T-cell (primary cell): ENCODE measurements at regions not wholly inside any gene's neighbourhood (a gene's known extent, or its start where the extent isn't known, plus 50 kb on each side); places are given as distances from the start of the nearest gene placed in this dataset.
"Not testable (repeated sequence)": the region's sequence is repeated elsewhere in the genome, so short reads cannot be mapped to it uniquely, and the experiment has no call there.

Experiments used
- ATAC-seq, 4 experiments: fragments of 200-7000 bp in 3 of 4; fragments of 150-1000 bp in 1 of 4; cut with Tn5 transposase; replicated peaks in 1 of 4; 1 replicate in 3 of 4; 2 replicates in 1 of 4; pipeline ENCODE4 v1.10.0; 2021; ENCODE audit warnings: moderate library complexity in 3 of 4, mild to moderate bottlenecking in 2 of 4, moderate number of reproducible peaks in 1 of 4
- CTCF ChIA-PET, 2 donors: fragments of 300-600 bp; sonication (Branson Sonifier 250); formaldehyde crosslinking; loops; one replicate each; lab custom pipeline; 2022; ENCODE audit warnings: antibody characterized with exemption in 2 of 2; lab: Charles Lee
- POLR2A ChIA-PET, 2 donors: fragments of 300-600 bp; sonication (Branson Sonifier 250); formaldehyde crosslinking; loops; one replicate each; lab custom pipeline; 2022; ENCODE audit warnings: antibody characterized with exemption in 2 of 2; lab: Charles Lee
- DNase-seq, 35 experiments: peaks; one replicate each; pipeline versions ENCODE4 v3.0.0 to v3.0.0-alpha.2; 2013 to 2023
- H3K27ac ChIP-seq: one replicate; pipeline ENCODE4 v1.5.1; 2013; ENCODE audit warnings: low read length
- H3K27me3 ChIP-seq, 2 experiments: replicated peaks in 1 of 2; 1 replicate in 1 of 2; 2 replicates in 1 of 2; pipeline versions ENCODE4 v1.6.1 to v1.7.0; 2013; ENCODE audit warnings: low read length in 1 of 2, mixed read lengths in 1 of 2; ENCODE audit not compliant: control insufficient read depth in 2 of 2, insufficient read depth in 2 of 2; ENCODE audit errors: extremely low read depth in 1 of 2
- H3K36me3 ChIP-seq, 2 donors: 1 replicate in 1 of 2; 2 replicates in 1 of 2; pipeline versions ENCODE4 v1.6.1 to v1.7.0; 2013; ENCODE audit warnings: low read length in 1 of 2; ENCODE audit not compliant: control insufficient read depth in 2 of 2, insufficient read depth in 1 of 2; ENCODE audit errors: extremely low read depth in 1 of 2
- H3K4me1 ChIP-seq, 2 experiments: 1 replicate in 1 of 2; 2 replicates in 1 of 2; pipeline versions ENCODE4 v1.6.1 to v1.7.0; 2013; ENCODE audit warnings: low read length in 2 of 2, mixed read lengths in 1 of 2; ENCODE audit not compliant: insufficient read depth in 2 of 2, control insufficient read depth in 1 of 2; ENCODE audit errors: extremely low read depth in 1 of 2
- H3K4me3 ChIP-seq, 2 donors: 1 replicate in 1 of 2; 2 replicates in 1 of 2; pipeline versions ENCODE4 v1.5.1 to v1.7.0; 2013; ENCODE audit warnings: mild to moderate bottlenecking in 2 of 2, low read length in 1 of 2, moderate library complexity in 1 of 2; ENCODE audit not compliant: control insufficient read depth in 1 of 2; ENCODE audit errors: extremely low read depth in 1 of 2
- H3K9me3 ChIP-seq: 2 replicates; pipeline ENCODE4 v1.7.0; 2013
- H3K27ac Mint-ChIP-seq, 2 donors: one replicate each; pipeline ENCODE4 v1.8.0; 2020 to 2021; ENCODE audit warnings: mild to moderate bottlenecking in 2 of 2, mixed read lengths in 2 of 2
- H3K27me3 Mint-ChIP-seq, 2 donors: one replicate each; pipeline ENCODE4 v1.8.0; 2021 to 2022; ENCODE audit warnings: mixed read lengths in 2 of 2
- H3K36me3 Mint-ChIP-seq: one replicate; pipeline ENCODE4 v1.8.0; 2021; ENCODE audit warnings: mixed read lengths
- H3K4me1 Mint-ChIP-seq, 3 donors: one replicate each; pipeline ENCODE4 v1.8.0; 2020 to 2022; ENCODE audit warnings: mixed read lengths in 3 of 3, mild to moderate bottlenecking in 1 of 3
- H3K4me3 Mint-ChIP-seq, 3 donors: one replicate each; pipeline ENCODE4 v1.8.0; 2020 to 2022; ENCODE audit warnings: mild to moderate bottlenecking in 3 of 3, mixed read lengths in 3 of 3, moderate library complexity in 3 of 3
- H3K9me3 Mint-ChIP-seq, 3 donors: one replicate each; pipeline ENCODE4 v1.8.0; 2020 to 2022; ENCODE audit warnings: mixed read lengths in 3 of 3
- WGBS: methylation state at CpG from one replicate; pipeline ENCODE4 v1.1.5; 2013; ENCODE audit warnings: missing lambda C conversion rate; ENCODE audit not compliant: insufficient coverage; 5-methylcytosine and 5-hydroxymethylcytosine counted together

- Histone ChIP-seq H3K27ac (no peak overlapping the region), H3K4me1 (no peaks in the 10 kb centered on the region), H3K36me3 (no peaks in the 10 kb centered on the region), H3K4me3 (no peak overlapping the region), H3K27me3 (no peaks in the 10 kb centered on the region), H3K9me3 (no peaks in the 10 kb centered on the region)
- WGBS, result no CpG with 5 or more reads among the region's 2 CpGs
- Mint-ChIP-seq H3K4me1 (no peaks in the 10 kb centered on the region), H3K4me3 (no peak overlapping the region), H3K9me3 (peaks cover 0 to 6% (median 3%) of the 10 kb centered on the region in 3 donors), H3K36me3 (no peaks in the 10 kb centered on the region), H3K27me3 (peaks cover 0 to 4% of the 10 kb centered on the region in 2 donors), H3K27ac (no peak overlapping the region)
- no peak for DNase-seq
- ChIA-PET POLR2A (no interaction called here), CTCF (no interaction called here)
- no peak for ATAC-seq
Measured at GRCh38 chr12:67096533-67097318, 172.4 kb upstream of the CAND1 start.

- POLR2A ChIA-PET, result no interaction called here
- Histone ChIP-seq H3K9me3 (no peaks in the 10 kb centered on the region), H3K4me1 (no peaks in the 10 kb centered on the region), H3K27ac (no peak overlapping the region), H3K27me3 (no peaks in the 10 kb centered on the region), H3K36me3 (no peaks in the 10 kb centered on the region), H3K4me3 (no peak overlapping the region)
- Mint-ChIP-seq H3K27me3 (no peaks in the 10 kb centered on the region), H3K4me3 (no peak overlapping the region), H3K4me1 (no peaks in the 10 kb centered on the region), H3K36me3 (no peaks in the 10 kb centered on the region), H3K27ac (no peak overlapping the region), H3K9me3 (peaks cover 0 to 9% (median 0%) of the 10 kb centered on the region in 3 donors)
- ATAC-seq, result no peak
- 58% methylated on average over 2 of the region's 3 CpGs for WGBS
- CTCF ChIA-PET, result no interaction called here
- no peak for DNase-seq
Measured at GRCh38 chr12:67099858-67100257, 169.3 kb upstream of the CAND1 start.

GRCh38 chr12:67103521-67103920 lies 165.6 kb upstream of the CAND1 start:
- H3K4me1 ChIP-seq, result no peaks in the 10 kb centered on the region
- H3K27me3 ChIP-seq, result peaks cover 0 to 5% of the 10 kb centered on the region in 2 experiments
- Mint-ChIP-seq H3K27ac (no peak overlapping the region), H3K9me3 (peaks cover 17 to 35% (median 20%) of the 10 kb centered on the region in 3 donors), H3K4me3 (no peak overlapping the region), H3K27me3 (peaks cover 3 to 10% of the 10 kb centered on the region in 2 donors), H3K4me1 (no peaks in the 10 kb centered on the region), H3K36me3 (no peaks in the 10 kb centered on the region)
- DNase-seq, result no peak
- CTCF ChIA-PET, result no interaction called here
- POLR2A ChIA-PET, result no interaction called here
- H3K4me3 ChIP-seq, result no peak overlapping the region
- no peak overlapping the region for H3K27ac ChIP-seq
- no peaks in the 10 kb centered on the region for H3K36me3 ChIP-seq
- 100% methylated on average over 1 of the region's 1 CpG for WGBS
- no peaks in the 10 kb centered on the region for H3K9me3 ChIP-seq
- no peak for ATAC-seq

GRCh38 chr12:67107235-67107634 lies 161.9 kb upstream of the CAND1 start:
- DNase-seq (no peak), ATAC-seq (no peak)
- ChIA-PET CTCF (no interaction called here), POLR2A (no interaction called here)
- H3K36me3 ChIP-seq, result no peaks in the 10 kb centered on the region
- Mint-ChIP-seq H3K9me3 (peaks cover 17 to 33% (median 20%) of the 10 kb centered on the region in 3 donors), H3K36me3 (no peaks in the 10 kb centered on the region), H3K27me3 (peaks cover 6 to 20% of the 10 kb centered on the region in 2 donors), H3K4me1 (no peaks in the 10 kb centered on the region), H3K4me3 (no peak overlapping the region), H3K27ac (no peak overlapping the region)
- no peaks in the 10 kb centered on the region for H3K4me1 ChIP-seq
- H3K9me3 ChIP-seq, result no peaks in the 10 kb centered on the region
- WGBS, result 83% methylated on average over 1 of the region's 1 CpG
- no peak overlapping the region for H3K4me3 ChIP-seq
- no peak overlapping the region for H3K27ac ChIP-seq
- H3K27me3 ChIP-seq, result peaks cover 0 to 5% of the 10 kb centered on the region in 2 experiments

GRCh38 chr12:67107751-67108269 lies 161.3 kb upstream of the CAND1 start:
- Histone ChIP-seq H3K27ac (no peak overlapping the region), H3K27me3 (peaks cover 0 to 5% of the 10 kb centered on the region in 2 experiments), H3K9me3 (no peaks in the 10 kb centered on the region), H3K36me3 (no peaks in the 10 kb centered on the region), H3K4me3 (no peak overlapping the region), H3K4me1 (no peaks in the 10 kb centered on the region)
- ATAC-seq, result no peak
- POLR2A ChIA-PET, result no interaction called here
- Mint-ChIP-seq H3K27me3 (peaks cover 6 to 20% of the 10 kb centered on the region in 2 donors), H3K4me1 (no peaks in the 10 kb centered on the region), H3K36me3 (no peaks in the 10 kb centered on the region), H3K27ac (no peak overlapping the region), H3K9me3 (peaks cover 17 to 30% (median 20%) of the 10 kb centered on the region in 3 donors), H3K4me3 (no peak overlapping the region)
- no peak for DNase-seq
- no CpG with 5 or more reads among the region's 1 CpG for WGBS
- CTCF ChIA-PET, result no interaction called here

- ChIA-PET POLR2A (interaction anchor here in 1 of 2 donors (0.7 kb wide), 1 partner anchor 70 kb away, joined by 10 read pairs; no protein-coding TSS in a partner anchor), CTCF (interaction anchor here in 1 of 2 donors (0.7 kb wide), 1 partner anchor 42 kb away, joined by 5 read pairs; no protein-coding TSS in a partner anchor)
- not testable (repeated sequence) for H3K36me3 ChIP-seq, ATAC-seq, H3K4me1 Mint-ChIP-seq, H3K4me3 ChIP-seq, H3K9me3 ChIP-seq, H3K4me1 ChIP-seq, H3K27me3 ChIP-seq, H3K36me3 Mint-ChIP-seq, H3K27ac Mint-ChIP-seq, H3K27ac ChIP-seq, DNase-seq, H3K4me3 Mint-ChIP-seq
- 83% methylated on average over 2 of the region's 2 CpGs for WGBS
- H3K9me3 Mint-ChIP-seq, result peaks cover 17 to 25% (median 19%) of the 10 kb centered on the region in 3 donors
- peaks cover 8 to 23% of the 10 kb centered on the region in 2 donors for H3K27me3 Mint-ChIP-seq
Measured at GRCh38 chr12:67110345-67110744, 158.8 kb upstream of the CAND1 start.
